HEK293 (cell line): ENCODE measurements at regions not wholly inside any gene's neighbourhood (a gene's known extent, or its start where the extent isn't known, plus 50 kb on each side); places are given as distances from the start of the nearest gene placed in this dataset.

ENCODE experiments used
- GLI4 ChIP-seq: fragments of 450-650 bp; formaldehyde crosslinking; IDR thresholded peaks from 2 replicates; pipeline ENCODE4 v1.5.1; 2016; ENCODE audit warnings: missing biosample characterization, missing genetic modification characterization
- HOXA7 ChIP-seq: sonication (generic); formaldehyde crosslinking; IDR thresholded peaks from 2 replicates; pipeline ENCODE4 v1.8.1; 2022; ENCODE audit warnings: missing genetic modification reagents, borderline replicate concordance
- ZBTB21 ChIP-seq: fragments of 450-650 bp; formaldehyde crosslinking; IDR thresholded peaks from 2 replicates; pipeline ENCODE4 v1.5.1; 2017; ENCODE audit warnings: missing biosample characterization, missing genetic modification characterization
- ZEB2 ChIP-seq: fragments of 450-650 bp; formaldehyde crosslinking; IDR thresholded peaks from 2 replicates; pipeline ENCODE4 v1.5.1; 2016; ENCODE audit warnings: missing biosample characterization, missing genetic modification characterization
- ZFP69B ChIP-seq: fragments of 450-650 bp; formaldehyde crosslinking; IDR thresholded peaks from 2 replicates; pipeline ENCODE4 v1.5.1; 2016; ENCODE audit warnings: missing biosample characterization, missing genetic modification characterization
- ZNF121 ChIP-seq: fragments of 450-650 bp; formaldehyde crosslinking; IDR thresholded peaks from 2 replicates; pipeline ENCODE4 v1.5.1; 2016; ENCODE audit warnings: missing biosample characterization, missing genetic modification characterization
- ZNF571 ChIP-seq: fragments of 450-650 bp; formaldehyde crosslinking; IDR thresholded peaks from 2 replicates; pipeline ENCODE4 v1.5.0; 2017; ENCODE audit warnings: missing biosample characterization, missing genetic modification characterization
- ZNF776 ChIP-seq: fragments of 450-650 bp; formaldehyde crosslinking; IDR thresholded peaks from 2 replicates; pipeline ENCODE4 v1.5.0; 2017; ENCODE audit warnings: missing biosample characterization, missing genetic modification characterization, borderline replicate concordance
- TF ChIP-seq, protein P1 (sequence below): fragments of 450-650 bp; formaldehyde crosslinking; IDR thresholded peaks from 2 replicates; pipeline ENCODE4 v1.5.1; 2016; ENCODE audit warnings: missing biosample characterization, missing genetic modification characterization

DNA sequence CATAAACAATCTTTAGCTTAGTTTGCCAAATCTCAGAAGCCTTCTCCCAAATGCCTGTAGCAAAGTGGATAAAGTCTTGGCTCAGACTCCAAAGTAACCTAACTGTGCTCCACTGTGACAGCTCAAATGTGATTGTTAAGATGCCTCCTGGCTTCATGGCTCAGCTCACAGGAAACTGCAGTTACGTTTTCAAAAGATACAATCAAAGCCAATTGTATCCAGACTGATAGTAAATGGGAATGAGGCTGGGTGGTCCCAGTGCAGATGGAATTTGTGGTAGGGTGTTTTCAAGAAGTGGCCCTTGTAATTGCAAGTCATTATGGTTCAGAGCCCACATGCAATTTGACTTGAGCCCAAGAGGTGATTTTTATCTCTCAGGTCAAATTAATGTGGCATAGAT, 151.2 kb upstream of the TAB2 start:
- TF ChIP-seq ZNF571 (no peak), ZEB2 (tag by site-specific recombination) (no peak), HOXA7 (CRISPR knock-in tag) (no peak), ZNF776 (tag by site-specific recombination) (no peak), ZFP69B (tag by site-specific recombination) (no peak), ZNF121 (tag by site-specific recombination) (no peak), GLI4 (no peak), ZBTB21 (no peak)
- TF ChIP-seq, protein P1, sequence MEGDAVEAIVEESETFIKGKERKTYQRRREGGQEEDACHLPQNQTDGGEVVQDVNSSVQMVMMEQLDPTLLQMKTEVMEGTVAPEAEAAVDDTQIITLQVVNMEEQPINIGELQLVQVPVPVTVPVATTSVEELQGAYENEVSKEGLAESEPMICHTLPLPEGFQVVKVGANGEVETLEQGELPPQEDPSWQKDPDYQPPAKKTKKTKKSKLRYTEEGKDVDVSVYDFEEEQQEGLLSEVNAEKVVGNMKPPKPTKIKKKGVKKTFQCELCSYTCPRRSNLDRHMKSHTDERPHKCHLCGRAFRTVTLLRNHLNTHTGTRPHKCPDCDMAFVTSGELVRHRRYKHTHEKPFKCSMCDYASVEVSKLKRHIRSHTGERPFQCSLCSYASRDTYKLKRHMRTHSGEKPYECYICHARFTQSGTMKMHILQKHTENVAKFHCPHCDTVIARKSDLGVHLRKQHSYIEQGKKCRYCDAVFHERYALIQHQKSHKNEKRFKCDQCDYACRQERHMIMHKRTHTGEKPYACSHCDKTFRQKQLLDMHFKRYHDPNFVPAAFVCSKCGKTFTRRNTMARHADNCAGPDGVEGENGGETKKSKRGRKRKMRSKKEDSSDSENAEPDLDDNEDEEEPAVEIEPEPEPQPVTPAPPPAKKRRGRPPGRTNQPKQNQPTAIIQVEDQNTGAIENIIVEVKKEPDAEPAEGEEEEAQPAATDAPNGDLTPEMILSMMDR: no peak
